ENCODE measurements at regions not wholly inside any gene's neighbourhood (a gene's known extent, or its start where the extent isn't known, plus 50 kb on each side); places are given as distances from the start of the nearest gene placed in this dataset.

- no peak for DNase-seq
These were observed 96.0 kb upstream of the PRDM1 start for GRCh38 chr6:105990151-105990550.

GRCh38 chr6:105988812-105989577 lies 97.1 kb upstream of the PRDM1 start:
- DNase-seq, result no peak

DNA sequence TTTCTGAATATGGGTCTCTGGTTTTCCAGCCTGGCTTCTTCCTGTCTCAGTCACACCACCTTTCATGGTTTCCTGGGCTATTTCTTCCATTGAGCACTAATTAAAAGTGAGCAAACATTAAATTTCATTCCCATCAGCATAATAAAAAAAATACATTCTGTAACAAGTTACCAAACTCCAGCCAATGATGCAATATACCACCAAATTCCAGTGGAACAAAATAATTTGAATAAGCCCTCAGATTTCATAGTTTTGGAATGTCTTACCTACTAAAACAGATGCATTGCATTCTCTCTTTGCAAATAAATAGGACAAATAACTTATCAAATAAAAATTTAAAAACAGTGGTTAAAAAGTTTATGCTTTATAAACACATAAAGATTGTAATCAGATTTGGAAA lies 97.8 kb upstream of the PRDM1 start:
- DNase-seq, result no peak

GRCh38 chr6:105987516-105987915 lies 98.6 kb upstream of the PRDM1 start:
- DNase-seq, result no peak

DNA sequence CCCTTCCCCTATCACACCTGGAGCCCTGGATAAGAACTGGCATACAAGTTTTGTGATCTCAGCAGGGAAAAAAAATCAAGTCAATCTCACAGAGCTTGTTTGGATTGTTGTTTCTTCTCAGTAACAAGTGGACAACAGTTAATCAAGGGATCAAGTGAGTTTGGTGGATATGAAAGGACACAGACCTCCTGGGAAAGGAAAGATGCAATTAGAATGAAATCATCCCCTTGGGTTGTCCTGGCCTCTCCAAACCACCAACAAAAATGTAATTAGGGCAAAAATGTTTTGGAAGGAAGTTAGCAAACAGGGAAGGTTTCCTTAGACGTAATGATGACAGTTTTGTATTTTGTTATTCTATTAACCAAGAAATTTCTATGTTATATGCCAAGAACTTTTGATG lies 99.1 kb upstream of the PRDM1 start:
- no peak for DNase-seq

DNA sequence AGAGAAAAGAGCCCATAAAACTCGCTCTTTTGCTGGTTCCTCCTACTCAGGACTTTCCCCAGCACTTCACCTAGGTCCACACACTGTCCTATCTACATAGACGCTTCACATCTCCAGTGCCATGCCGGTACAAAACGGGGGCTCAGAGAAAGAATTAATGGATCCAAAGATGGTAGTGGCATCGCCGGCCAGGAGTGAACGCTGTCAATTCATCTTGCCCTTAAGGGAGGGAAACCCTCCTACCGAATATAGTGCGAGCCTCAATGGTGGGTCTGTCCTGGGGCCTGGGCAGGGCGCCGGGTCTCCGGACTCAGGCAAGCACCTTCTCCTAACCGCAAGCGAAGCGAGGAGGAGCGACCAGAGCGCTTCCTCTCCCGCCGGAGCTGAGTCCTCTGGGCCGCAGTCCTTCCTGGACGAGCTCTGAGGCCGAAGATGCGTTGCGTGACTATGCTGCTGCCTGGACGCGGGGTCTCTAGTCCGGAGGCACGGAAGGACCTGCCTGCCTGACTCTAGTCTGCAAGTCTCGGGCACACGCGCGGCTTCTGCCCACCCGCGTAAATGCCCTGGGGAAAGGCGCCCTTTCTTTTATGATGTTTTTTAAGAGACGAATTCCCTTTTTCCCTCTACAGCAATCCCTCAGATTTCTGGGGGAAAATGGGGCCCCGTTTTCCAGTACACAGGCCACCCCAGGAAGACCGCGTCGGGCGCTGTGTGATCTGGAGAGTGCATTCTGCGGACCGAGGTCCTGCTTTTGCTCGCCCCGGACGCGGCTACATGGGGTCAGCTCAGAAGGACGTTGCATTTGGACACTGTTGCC lies 100.1 kb upstream of the PRDM1 start:
- no peak for DNase-seq

- no peak for DNase-seq
These were observed 100.9 kb upstream of the PRDM1 start for GRCh38 chr6:105985098-105985815.

DNA sequence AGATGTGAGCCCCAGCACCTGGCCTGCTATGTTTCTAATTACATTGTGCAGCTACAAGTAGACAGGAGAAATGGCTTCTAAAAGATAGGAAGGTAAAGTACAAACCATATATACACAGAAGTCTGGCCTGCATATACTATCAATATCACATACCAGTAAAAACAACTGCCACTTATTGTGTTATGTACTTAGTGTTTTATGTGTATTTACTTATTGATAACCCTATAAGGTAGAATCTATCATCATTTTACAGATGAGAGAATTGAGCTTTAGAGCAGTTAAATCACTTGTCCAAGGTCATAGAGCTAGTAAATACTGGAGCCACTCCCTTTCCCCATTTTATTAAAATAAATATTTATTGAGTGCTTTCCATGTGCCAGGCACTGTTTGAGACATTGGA lies 102.4 kb upstream of the PRDM1 start:
- DNase-seq, result no peak

- no peak for DNase-seq
These were observed 103.2 kb upstream of the PRDM1 start for GRCh38 chr6:105982761-105983540.

- DNase-seq, result no peak
These were observed 104.2 kb upstream of the PRDM1 start for GRCh38 chr6:105981888-105982358.

- DNase-seq, result no peak
These were observed 104.9 kb upstream of the PRDM1 start for GRCh38 chr6:105981002-105981887.

- no peak for DNase-seq
These were observed 107.2 kb upstream of the PRDM1 start for GRCh38 chr6:105978974-105979373.

GRCh38 chr6:105977934-105978504 lies 108.1 kb upstream of the PRDM1 start:
- no peak for DNase-seq

DNA sequence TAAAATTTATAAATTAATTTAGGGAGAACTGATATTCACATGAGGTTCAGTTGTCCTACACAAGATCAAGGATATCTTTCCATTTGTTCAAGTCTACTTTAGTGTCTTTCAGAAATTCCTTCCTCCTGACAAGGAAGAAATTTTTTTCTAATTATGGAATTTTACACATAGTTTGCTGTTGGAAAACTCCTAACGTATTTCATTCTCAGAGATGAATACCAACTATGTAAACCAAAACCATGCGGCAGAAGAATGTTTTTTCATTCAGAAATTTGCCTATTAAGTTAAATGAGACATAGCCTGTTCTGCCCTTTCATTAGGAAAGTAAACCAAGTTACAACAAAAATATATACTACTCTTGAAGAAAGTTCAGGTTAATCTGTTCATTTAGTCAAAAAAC lies 111.2 kb upstream of the PRDM1 start:
- no peak for DNase-seq

- DNase-seq, result no peak
These were observed 113.7 kb upstream of the PRDM1 start for GRCh38 chr6:105972440-105972839.

- DNase-seq, result no peak
These were observed 117.4 kb upstream of the PRDM1 start for GRCh38 chr6:105968603-105969333.

DNA sequence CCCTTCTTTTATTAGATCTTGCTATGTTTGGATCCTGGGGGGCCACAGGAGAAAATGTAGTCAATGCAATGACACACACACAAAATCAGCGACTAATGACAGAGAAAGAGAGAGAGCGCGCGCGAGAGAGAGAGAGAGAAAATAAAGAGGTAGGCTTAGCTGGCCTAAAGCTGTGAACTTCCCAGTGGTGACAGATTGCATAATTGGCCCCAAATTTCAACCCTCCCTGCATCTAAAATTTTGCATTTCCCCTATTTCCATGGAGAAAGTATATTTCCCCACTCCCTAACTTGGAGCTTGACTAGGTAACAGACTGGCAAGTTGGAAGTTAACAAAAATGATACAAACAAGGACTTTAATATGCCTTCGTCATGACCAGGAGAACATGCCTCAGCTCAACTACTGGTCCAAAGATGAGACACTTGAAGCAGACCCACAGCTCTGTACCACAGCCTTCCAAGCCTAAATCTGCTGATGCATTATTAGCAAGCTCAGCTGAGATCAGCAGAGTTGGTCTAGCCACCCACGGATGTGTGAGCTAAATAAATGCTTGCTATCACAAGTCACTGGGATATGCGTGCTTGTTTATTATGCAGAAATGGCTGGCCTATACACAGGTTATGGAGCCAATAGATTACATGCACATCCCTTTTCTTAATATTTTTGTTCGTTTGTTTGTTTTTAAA lies 118.1 kb upstream of the PRDM1 start:
- no peak for DNase-seq

- DNase-seq, result no peak
These were observed 119.7 kb upstream of the PRDM1 start for GRCh38 chr6:105966481-105966880.

DNA sequence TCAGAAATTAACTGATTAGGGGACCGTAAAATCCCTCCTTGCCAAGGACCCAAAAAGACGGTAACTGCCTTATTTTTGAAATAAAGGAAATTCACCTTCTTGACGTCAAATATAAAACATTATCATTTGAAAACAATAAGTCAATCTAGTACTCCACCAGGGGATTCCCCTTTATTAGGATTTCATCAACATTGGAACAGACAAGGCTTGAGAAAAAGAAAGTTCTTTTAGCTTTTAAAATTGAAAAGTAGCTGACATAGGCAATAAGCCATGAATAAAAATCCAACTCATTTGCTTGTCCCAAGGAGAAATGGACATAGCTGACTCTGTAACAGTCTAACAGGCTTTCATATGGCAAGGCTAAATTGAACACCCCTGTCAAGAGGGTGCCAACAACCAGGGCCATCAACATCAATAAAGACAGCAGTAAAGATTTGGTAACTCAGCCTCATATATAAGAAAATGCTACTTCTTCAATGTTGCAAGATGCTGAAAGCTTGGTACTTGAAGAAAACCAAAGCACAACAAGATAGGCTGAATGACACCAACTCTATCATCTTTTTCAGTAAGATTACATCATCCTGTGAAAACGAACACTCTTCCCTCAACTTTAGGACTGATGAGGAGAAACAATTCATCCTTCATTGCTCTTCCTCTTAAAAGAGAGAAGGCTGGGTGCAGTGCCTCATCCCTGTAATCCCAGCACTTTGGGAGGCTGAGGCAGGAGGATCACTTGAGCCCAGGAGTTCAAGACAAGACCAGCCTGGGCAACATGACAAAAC lies 121.0 kb upstream of the PRDM1 start:
- no peak for DNase-seq

Measured in hematopoietic multipotent progenitor cell treated with erythropoietin and hydrocortisone succinate and interleukin-3 and kit ligand, for 8 days (in vitro differentiated cells).